HepG2 (cell line): ENCODE measurements at regions not wholly inside any gene's neighbourhood (a gene's known extent, or its start where the extent isn't known, plus 50 kb on each side); places are given as distances from the start of the nearest gene placed in this dataset.

ENCODE experiments used
- ATAC-seq: fragments of 200-7000 bp; cut with Tn5 transposase; 3 replicates; pipeline ENCODE4 v1.9.1; 2020; ENCODE audit warnings: mild to moderate bottlenecking, moderate library complexity
- BruUV-seq: library from RNA; stranded (reverse); fragments of 400-500 nt; replicated peaks from 2 replicates; lab custom pipeline; 2021; lab: Mats Ljungman, UMichigan
- CTCF ChIA-PET: fragments of 300-600 bp; formaldehyde crosslinking; extraction: SDS; loops from one replicate; lab custom pipeline; 2021; ENCODE audit warnings: low total read pairs, inconsistent platforms, low intra/inter-chr PET ratio; lab: Yijun Ruan, JAX
- POLR2A ChIA-PET: fragments of 350-600 bp; sonication (Branson Sonifier 250); formaldehyde crosslinking; loops from one replicate; lab custom pipeline; 2020; ENCODE audit warnings: antibody characterized with exemption, inconsistent platforms; lab: Yijun Ruan, JAX
- DNase-seq: peaks from one replicate; pipeline ENCODE4 v3.0.0-alpha.2; 2015; ENCODE audit warnings: low spot score
- FAIRE-seq: peaks from 3 replicates; lab custom pipeline; 2011; peaks lifted over from hg19 to GRCh38; lab: Jason Lieb, UNC
- H2AFZ ChIP-seq: one replicate; pipeline ENCODE4 v1.6.1; 2011; ENCODE audit warnings: low read length, inconsistent platforms
- H3K27ac ChIP-seq: fragments of 300-600 bp; 3 replicates; pipeline ENCODE4 v1.8.0; 2011; ENCODE audit warnings: mixed run types, mild to moderate bottlenecking, mixed read lengths, low read length, inconsistent platforms; ENCODE audit not compliant: insufficient read depth; ENCODE audit errors: extremely low read length
- H3K27me3 ChIP-seq, 2 experiments: fragments of 200-600 bp in 1 of 2; 2 replicates in 1 of 2; 3 replicates in 1 of 2; pipeline versions ENCODE4 v1.6.0 to v1.8.0; 2011; ENCODE audit warnings: low read length in 2 of 2, mild to moderate bottlenecking in 2 of 2, moderate library complexity in 2 of 2, inconsistent platforms in 1 of 2; ENCODE audit not compliant: insufficient read depth in 2 of 2, control insufficient read depth in 1 of 2
- H3K36me3 ChIP-seq, 2 experiments: fragments of 200-600 bp in 1 of 2; replicated peaks in 1 of 2; 2 replicates in 1 of 2; 3 replicates in 1 of 2; pipeline versions ENCODE4 v1.5.1 to v1.8.0; 2011; ENCODE audit warnings: low read length in 2 of 2, inconsistent platforms in 1 of 2; ENCODE audit not compliant: insufficient read depth in 2 of 2, control insufficient read depth in 1 of 2
- H3K4me1 ChIP-seq: 2 replicates; pipeline ENCODE4 v1.5.1; 2012; ENCODE audit warnings: low read length, inconsistent platforms; ENCODE audit not compliant: insufficient read depth
- H3K4me2 ChIP-seq: 2 replicates; pipeline ENCODE4 v1.6.0; 2011; ENCODE audit warnings: low read depth, low read length, inconsistent platforms
- H3K4me3 ChIP-seq, 3 experiments: fragments of 200-600 bp in 1 of 3; sonication (generic), shearing (Covaris generic) in 1 of 3; replicated peaks in 1 of 3; 2 replicates each; pipeline ENCODE4 v1.5.1; 2011 to 2016; ENCODE audit warnings: low read length in 3 of 3, inconsistent platforms in 2 of 3, low read depth in 2 of 3, mild to moderate bottlenecking in 2 of 3, control low read depth in 1 of 3, mixed read lengths in 1 of 3; ENCODE audit not compliant: insufficient read depth in 1 of 3
- H3K79me2 ChIP-seq: one replicate; pipeline ENCODE4 v1.6.1; 2011; ENCODE audit warnings: low read length, inconsistent platforms; ENCODE audit not compliant: insufficient read depth
- H3K9ac ChIP-seq: 2 replicates; pipeline ENCODE4 v1.6.0; 2011; ENCODE audit warnings: mild to moderate bottlenecking, low read depth, low read length, inconsistent platforms; ENCODE audit not compliant: insufficient read depth
- H3K9me3 ChIP-seq: 2 replicates; pipeline ENCODE4 v1.5.1; 2012; ENCODE audit warnings: mild to moderate bottlenecking, low read length
- H4K20me1 ChIP-seq: 2 replicates; pipeline ENCODE4 v1.6.0; 2011; ENCODE audit warnings: inconsistent platforms, mild to moderate bottlenecking, low read length, moderate library complexity; ENCODE audit not compliant: insufficient read depth
- ATF4 ChIP-seq, 2 experiments: fragments of 450-650 bp in 1 of 2; sonication (generic) in 1 of 2; formaldehyde crosslinking; IDR thresholded peaks; 2 replicates each; pipeline versions ENCODE4 v1.5.0 to v1.8.0; 2020 to 2022; ENCODE audit warnings: mild to moderate bottlenecking in 1 of 2, missing genetic modification reagents in 1 of 2
- FOXP1 ChIP-seq, 2 experiments: fragments of 450-650 bp in 1 of 2; IDR thresholded peaks; 2 replicates each; pipeline ENCODE4 v1.6.1; 2017 to 2018; ENCODE audit warnings: antibody characterized with exemption in 1 of 2
- HMGA1 ChIP-seq: sonication (generic); formaldehyde crosslinking; conservative IDR thresholded peaks from 2 replicates; pipeline ENCODE4 v1.4.0; 2020; ENCODE audit warnings: missing genetic modification reagents
- POLR2A ChIP-seq, 2 experiments: IDR thresholded peaks; 2 replicates each; pipeline ENCODE4 v1.6.1; 2011; ENCODE audit warnings: low read depth in 2 of 2, low read length in 2 of 2, mild to moderate bottlenecking in 1 of 2, moderate library complexity in 1 of 2; ENCODE audit not compliant: insufficient read depth in 1 of 2
- RXRB ChIP-seq: IDR thresholded peaks from 2 replicates; pipeline ENCODE4 v1.6.1; 2016; ENCODE audit warnings: borderline replicate concordance, missing genetic modification reagents, missing compliant biosample characterization
- TAF15 ChIP-seq: fragments of 200-400 bp; formaldehyde crosslinking; IDR thresholded peaks from one replicate; pipeline ENCODE4 v1.6.1; 2018; ENCODE audit warnings: mild to moderate bottlenecking, low read depth, low read length; ENCODE audit not compliant: poor library complexity, severe bottlenecking
- TBX2 ChIP-seq: sonication (generic); formaldehyde crosslinking; IDR thresholded peaks from 2 replicates; pipeline ENCODE4 v1.5.0; 2020; ENCODE audit warnings: missing genetic modification reagents, mild to moderate bottlenecking, borderline replicate concordance
- ZNF629 ChIP-seq: sonication (generic); formaldehyde crosslinking; conservative IDR thresholded peaks from 2 replicates; pipeline ENCODE4 v1.5.0; 2020; ENCODE audit warnings: missing genetic modification reagents
- ZNF816 ChIP-seq: sonication (generic); formaldehyde crosslinking; IDR thresholded peaks from 2 replicates; pipeline ENCODE4 v1.8.0; 2022; ENCODE audit warnings: missing genetic modification reagents, mild to moderate bottlenecking, borderline replicate concordance
- WGBS: methylation state at CpG from one replicate; pipeline ENCODE4 v1.1.6; 2017; ENCODE audit warnings: low lambda C conversion rate; 5-methylcytosine and 5-hydroxymethylcytosine counted together
- in situ Hi-C: cut with HindIII; loops from 2 replicates; pipeline ENCODE4 v1.10.0; 2017; ENCODE audit warnings: low pct_unique_long_range_greater_than_20kb; ENCODE audit not compliant: extremely low pct_ligation_motif_present
- intact Hi-C: fragments of 100-400 bp; cut with micrococcal nuclease; formaldehyde crosslinking; loops from one replicate; pipeline ENCODE4 v1.10.0; 2022; ENCODE audit not compliant: unreplicated experiment
- TF ChIP-seq, protein P1 (sequence below): sonication (generic); formaldehyde crosslinking; IDR thresholded peaks from 2 replicates; pipeline ENCODE4 v1.8.1; 2023; ENCODE audit warnings: mild to moderate bottlenecking, missing genetic modification reagents, borderline replicate concordance
- TF ChIP-seq, protein P2 (sequence below): sonication (generic); formaldehyde crosslinking; IDR thresholded peaks from 2 replicates; pipeline ENCODE4 v1.4.0; 2020; ENCODE audit warnings: missing genetic modification reagents, borderline replicate concordance

- intact Hi-C loops, result loop anchor here (10.0 kb wide), 1 partner anchor 51 kb away; the partner anchor contains the start of gene ACOT11
- 19% methylated on average over 2 of the region's 2 CpGs for WGBS
- no peak for DNase-seq
- Histone ChIP-seq H3K79me2 (no peaks in the 10 kb centered on the region), H4K20me1 (no peaks in the 10 kb centered on the region), H3K4me2 (no peak overlapping the region), H3K27ac (no peak overlapping the region), H3K4me3 (no peak overlapping the region), H3K9ac (no peak overlapping the region), H2AFZ (no peak overlapping the region), H3K27me3 (peaks cover 1 to 26% of the 10 kb centered on the region in 2 experiments; a peak in 4 of 5 replicates), H3K36me3 (no peaks in the 10 kb centered on the region), H3K4me1 (peaks cover 24% of the 10 kb centered on the region), H3K9me3 (no peaks in the 10 kb centered on the region)
- in situ Hi-C loops, result no loop called here
- POLR2A ChIA-PET, result no interaction called here
- CTCF ChIA-PET, result no interaction called here
- no peak for ATAC-seq
- FAIRE-seq, result no peak
- no peak for TF ChIP-seq ZNF816
- TF ChIP-seq, protein P1, sequence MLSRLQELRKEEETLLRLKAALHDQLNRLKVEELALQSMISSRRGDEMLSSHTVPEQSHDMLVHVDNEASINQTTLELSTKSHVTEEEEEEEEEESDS, result no peak
- TF ChIP-seq ATF4 (CRISPR knock-in tag; IDR thresholded peaks at IDR 0.05), result no peak
- BruUV-seq, result no TSS peak
Measured at GRCh38 chr1:54493608-54494007, 54.4 kb upstream of the ACOT11 start.

GRCh38 chr1:54490361-54491248, 57.4 kb upstream of the ACOT11 start:
- no TSS peak for BruUV-seq
- in situ Hi-C loops, result no loop called here
- H3K79me2 ChIP-seq, result no peaks in the 10 kb centered on the region
- intact Hi-C loops, result loop anchor here (10.0 kb wide), 1 partner anchor 54 kb away; the partner anchor contains the start of gene ACOT11
- peak; percentile 15 for ATAC-seq
- H3K27ac ChIP-seq, result no peak overlapping the region
- no peak overlapping the region for H2AFZ ChIP-seq
- no peak for DNase-seq
- no peaks in the 10 kb centered on the region for H3K9me3 ChIP-seq
- FAIRE-seq, result no peak
- H3K4me3 ChIP-seq, result peak overlapping the region in 1 of 3 experiments; percentile 48; a peak in 1 of 6 replicates
- H4K20me1 ChIP-seq, result no peaks in the 10 kb centered on the region
- H3K4me1 ChIP-seq, result peaks cover 43% of the 10 kb centered on the region
- 7% methylated on average over 21 of the region's 22 CpGs for WGBS
- no peaks in the 10 kb centered on the region for H3K36me3 ChIP-seq
- no peak overlapping the region for H3K9ac ChIP-seq
- H3K4me2 ChIP-seq, result peak overlapping the region; percentile 97; the same call in 1 of the 2 replicates
- H3K27me3 ChIP-seq, result peaks cover 0 to 19% of the 10 kb centered on the region in 2 experiments; a peak in 4 of 5 replicates
- POLR2A ChIA-PET, result interaction anchor here (1.1 kb wide), 1 partner anchor 368 kb away, joined by 3 read pairs; no protein-coding TSS in a partner anchor
- CTCF ChIA-PET, result interaction anchor here (2.9 to 3.0 kb wide), 2 partner anchors 179 to 369 kb away, joined by 11 to 18 read pairs; no protein-coding TSS in a partner anchor
- no peak for TF ChIP-seq FOXP1 (IDR thresholded peaks at IDR 0.05)
- no peak for TF ChIP-seq FOXP1 (CRISPR knock-in tag; IDR thresholded peaks at IDR 0.05)
- TF ChIP-seq HMGA1 (CRISPR knock-in tag), result no peak
- TF ChIP-seq TAF15, result no peak
- TF ChIP-seq, protein P2, sequence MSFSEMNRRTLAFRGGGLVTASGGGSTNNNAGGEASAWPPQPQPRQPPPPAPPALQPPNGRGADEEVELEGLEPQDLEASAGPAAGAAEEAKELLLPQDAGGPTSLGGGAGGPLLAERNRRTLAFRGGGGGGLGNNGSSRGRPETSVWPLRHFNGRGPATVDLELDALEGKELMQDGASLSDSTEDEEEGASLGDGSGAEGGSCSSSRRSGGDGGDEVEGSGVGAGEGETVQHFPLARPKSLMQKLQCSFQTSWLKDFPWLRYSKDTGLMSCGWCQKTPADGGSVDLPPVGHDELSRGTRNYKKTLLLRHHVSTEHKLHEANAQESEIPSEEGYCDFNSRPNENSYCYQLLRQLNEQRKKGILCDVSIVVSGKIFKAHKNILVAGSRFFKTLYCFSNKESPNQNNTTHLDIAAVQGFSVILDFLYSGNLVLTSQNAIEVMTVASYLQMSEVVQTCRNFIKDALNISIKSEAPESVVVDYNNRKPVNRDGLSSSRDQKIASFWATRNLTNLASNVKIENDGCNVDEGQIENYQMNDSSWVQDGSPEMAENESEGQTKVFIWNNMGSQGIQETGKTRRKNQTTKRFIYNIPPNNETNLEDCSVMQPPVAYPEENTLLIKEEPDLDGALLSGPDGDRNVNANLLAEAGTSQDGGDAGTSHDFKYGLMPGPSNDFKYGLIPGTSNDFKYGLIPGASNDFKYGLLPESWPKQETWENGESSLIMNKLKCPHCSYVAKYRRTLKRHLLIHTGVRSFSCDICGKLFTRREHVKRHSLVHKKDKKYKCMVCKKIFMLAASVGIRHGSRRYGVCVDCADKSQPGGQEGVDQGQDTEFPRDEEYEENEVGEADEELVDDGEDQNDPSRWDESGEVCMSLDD, result no peak
- TF ChIP-seq ZNF629 (CRISPR knock-in tag), result no peak
- no peak for TF ChIP-seq TBX2 (CRISPR knock-in tag)
- 0 out of 2 replicates have a peak, but pooled peaks have one; percentile 12 for TF ChIP-seq RXRB (CRISPR knock-in tag)
- TF ChIP-seq POLR2A (IDR thresholded peaks at IDR 0.05; ENCODE audit: insufficient read depth in 1 of 2, low read depth in 2 of 2, low read length in 2 of 2), result no peak
